ENCODE measurements at regions not wholly inside any gene's neighbourhood (a gene's known extent, or its start where the extent isn't known, plus 50 kb on each side); places are given as distances from the start of the nearest gene placed in this dataset.

DNA sequence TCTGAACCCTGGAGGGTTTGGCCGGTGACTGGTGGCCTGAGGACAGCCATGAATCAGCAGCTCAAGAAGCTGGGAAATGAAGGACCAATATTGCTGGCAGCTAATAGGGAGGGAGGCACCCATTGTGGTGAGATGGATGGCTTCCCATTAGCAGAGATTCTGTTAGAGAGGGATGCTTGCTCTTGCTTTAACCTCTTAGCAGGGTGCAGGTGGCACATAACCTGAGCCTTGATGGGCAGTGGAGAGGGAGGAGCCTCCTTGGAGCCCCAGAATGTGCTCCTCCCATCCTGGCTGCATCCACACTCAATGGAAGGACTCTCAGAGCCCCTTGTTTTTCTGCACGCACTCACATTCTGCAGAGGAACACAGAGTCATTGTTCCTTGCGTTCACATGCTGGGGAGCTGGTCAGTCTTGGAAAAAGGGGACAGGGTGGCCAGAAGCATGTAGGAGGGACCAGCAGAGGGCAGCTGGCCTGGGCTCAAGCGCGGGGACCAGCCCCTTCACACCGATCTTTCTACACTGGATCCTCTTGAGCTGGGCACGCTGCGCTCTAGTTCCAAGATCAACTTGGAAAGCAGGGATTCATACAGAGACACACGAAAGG is 161.8 kb downstream of the MED10 start:
- Histone ChIP-seq H3K27ac (no peak overlapping the region), H3K9me3 (no peaks in the 10 kb centered on the region), H3K36me3 (no peaks in the 10 kb centered on the region), H3K27me3 (no peaks in the 10 kb centered on the region), H3K4me1 (no peaks in the 10 kb centered on the region), H3K4me3 (no peak overlapping the region)
- no peak for DNase-seq
- no peak for TF ChIP-seq POLR2A (IDR thresholded peaks at IDR 0.05)
- TF ChIP-seq, protein P1, sequence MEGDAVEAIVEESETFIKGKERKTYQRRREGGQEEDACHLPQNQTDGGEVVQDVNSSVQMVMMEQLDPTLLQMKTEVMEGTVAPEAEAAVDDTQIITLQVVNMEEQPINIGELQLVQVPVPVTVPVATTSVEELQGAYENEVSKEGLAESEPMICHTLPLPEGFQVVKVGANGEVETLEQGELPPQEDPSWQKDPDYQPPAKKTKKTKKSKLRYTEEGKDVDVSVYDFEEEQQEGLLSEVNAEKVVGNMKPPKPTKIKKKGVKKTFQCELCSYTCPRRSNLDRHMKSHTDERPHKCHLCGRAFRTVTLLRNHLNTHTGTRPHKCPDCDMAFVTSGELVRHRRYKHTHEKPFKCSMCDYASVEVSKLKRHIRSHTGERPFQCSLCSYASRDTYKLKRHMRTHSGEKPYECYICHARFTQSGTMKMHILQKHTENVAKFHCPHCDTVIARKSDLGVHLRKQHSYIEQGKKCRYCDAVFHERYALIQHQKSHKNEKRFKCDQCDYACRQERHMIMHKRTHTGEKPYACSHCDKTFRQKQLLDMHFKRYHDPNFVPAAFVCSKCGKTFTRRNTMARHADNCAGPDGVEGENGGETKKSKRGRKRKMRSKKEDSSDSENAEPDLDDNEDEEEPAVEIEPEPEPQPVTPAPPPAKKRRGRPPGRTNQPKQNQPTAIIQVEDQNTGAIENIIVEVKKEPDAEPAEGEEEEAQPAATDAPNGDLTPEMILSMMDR (IDR thresholded peaks at IDR 0.05): no peak

DNA sequence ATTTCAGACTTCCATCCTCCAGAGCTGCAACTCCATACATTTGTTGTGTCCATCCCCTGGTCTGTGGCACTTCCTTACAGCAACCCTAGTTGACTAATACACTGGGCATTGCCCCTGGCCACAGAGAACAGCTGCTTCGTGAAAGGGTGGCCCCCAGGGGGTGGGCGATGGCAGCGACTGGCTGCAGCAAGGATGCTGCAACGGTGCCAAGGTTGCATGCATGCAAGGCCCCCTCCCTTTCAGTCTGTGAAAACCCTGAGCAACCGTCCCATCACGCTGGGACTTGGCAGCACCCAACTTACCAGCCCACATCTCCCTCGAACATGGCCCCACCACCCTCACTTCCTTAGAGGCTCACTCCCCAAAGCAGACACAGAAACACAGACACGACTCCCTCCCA is 162.5 kb downstream of the MED10 start:
- no peaks in the 10 kb centered on the region for H3K4me1 ChIP-seq
- no peaks in the 10 kb centered on the region for H3K9me3 ChIP-seq
- H3K27me3 ChIP-seq: no peaks in the 10 kb centered on the region
- H3K36me3 ChIP-seq: no peaks in the 10 kb centered on the region
- no peak for TF ChIP-seq POLR2A (IDR thresholded peaks at IDR 0.05)
- TF ChIP-seq, protein P1 (IDR thresholded peaks at IDR 0.05): no peak
- no peak overlapping the region for H3K4me3 ChIP-seq
- no peak overlapping the region for H3K27ac ChIP-seq
- no peak for DNase-seq

DNA sequence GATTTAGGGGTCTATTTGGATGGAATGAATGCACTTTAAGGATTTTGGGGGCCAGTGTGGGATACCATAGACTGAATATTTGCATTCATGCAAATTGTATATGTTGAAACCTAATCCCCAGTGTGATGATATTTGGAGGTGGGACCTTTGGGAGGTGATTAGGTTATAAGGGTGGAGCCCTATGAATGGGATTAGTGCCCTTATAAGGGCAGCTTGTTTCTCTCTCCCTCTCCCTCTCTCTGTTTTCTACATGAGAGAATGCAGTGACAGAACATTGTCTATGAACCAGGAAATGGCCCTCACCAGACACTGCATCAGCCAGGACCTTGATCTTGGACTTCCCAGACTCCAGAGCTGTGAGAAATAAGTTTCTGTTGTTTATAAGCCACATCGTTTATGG is 166.1 kb downstream of the MED10 start:
- TF ChIP-seq, protein P1 (IDR thresholded peaks at IDR 0.05): no peak
- TF ChIP-seq POLR2A (IDR thresholded peaks at IDR 0.05): no peak
- no peak for DNase-seq
- H3K4me3 ChIP-seq: no peak overlapping the region
- H3K36me3 ChIP-seq: no peaks in the 10 kb centered on the region
- no peaks in the 10 kb centered on the region for H3K27me3 ChIP-seq
- H3K4me1 ChIP-seq: no peaks in the 10 kb centered on the region
- no peaks in the 10 kb centered on the region for H3K9me3 ChIP-seq
- no peak overlapping the region for H3K27ac ChIP-seq

DNA sequence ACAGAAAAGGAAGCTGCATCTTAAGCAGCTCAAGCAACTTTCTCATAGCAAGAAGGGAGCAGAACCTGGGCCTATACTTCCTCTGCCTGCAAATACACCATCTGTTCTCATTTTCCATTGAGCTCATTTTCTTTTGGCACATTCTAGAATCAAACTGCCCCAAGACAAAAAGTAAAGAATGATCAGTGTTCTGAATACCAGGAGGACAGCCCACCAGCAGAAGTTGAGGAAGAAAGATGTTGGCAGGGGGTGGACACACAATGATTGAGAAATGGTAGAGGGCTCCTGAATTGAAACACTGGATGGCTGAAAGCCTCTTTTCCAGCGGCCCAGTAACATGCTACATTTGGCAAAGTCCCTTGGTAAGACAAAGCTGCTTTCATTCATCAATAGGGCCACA is 171.8 kb downstream of the MED10 start:
- H3K9me3 ChIP-seq: no peaks in the 10 kb centered on the region
- no peak overlapping the region for H3K4me3 ChIP-seq
- no peak overlapping the region for H3K27ac ChIP-seq
- DNase-seq: no peak
- no peak for TF ChIP-seq POLR2A (IDR thresholded peaks at IDR 0.05)
- TF ChIP-seq, protein P1 (IDR thresholded peaks at IDR 0.05): no peak
- H3K4me1 ChIP-seq: no peaks in the 10 kb centered on the region
- no peaks in the 10 kb centered on the region for H3K27me3 ChIP-seq
- no peaks in the 10 kb centered on the region for H3K36me3 ChIP-seq

DNA sequence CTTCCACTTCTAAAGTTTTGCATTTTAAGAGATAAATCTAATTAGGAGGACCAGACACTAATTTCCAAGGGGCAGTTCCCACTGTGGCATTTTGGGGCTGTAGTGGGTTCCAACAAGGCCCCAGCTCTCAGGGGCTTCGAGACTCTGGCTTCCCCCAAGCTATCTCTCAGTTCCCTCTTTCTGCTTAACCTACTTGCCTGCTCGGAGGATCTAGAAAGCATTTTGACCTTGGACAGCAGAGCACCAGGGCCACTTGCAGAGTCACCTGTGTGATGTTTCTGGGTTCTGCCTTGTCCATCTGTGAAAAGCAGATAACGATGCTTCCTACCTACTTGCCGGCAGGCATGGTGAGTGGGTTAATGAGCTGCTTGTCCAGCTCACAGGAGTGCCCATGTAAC is 175.4 kb downstream of the MED10 start:
- Histone ChIP-seq H3K9me3 (no peaks in the 10 kb centered on the region), H3K36me3 (no peaks in the 10 kb centered on the region), H3K4me1 (no peaks in the 10 kb centered on the region), H3K27ac (no peak overlapping the region), H3K27me3 (no peaks in the 10 kb centered on the region), H3K4me3 (no peak overlapping the region)
- TF ChIP-seq, protein P1 (IDR thresholded peaks at IDR 0.05): no peak
- no peak for TF ChIP-seq POLR2A (IDR thresholded peaks at IDR 0.05)
- no peak for DNase-seq

Data from Peyer's patch (tissue), 4 donors.